SK-N-SH (cell line): ENCODE measurements at regions not wholly inside any gene's neighbourhood (a gene's known extent, or its start where the extent isn't known, plus 50 kb on each side); places are given as distances from the start of the nearest gene placed in this dataset.
"Not testable (repeated sequence)": the region's sequence is repeated elsewhere in the genome, so short reads cannot be mapped to it uniquely, and the experiment has no call there.

ENCODE experiments used
- CTCF ChIP-seq: fragments of 200-600 bp; sonication (generic); IDR thresholded peaks from 2 replicates; pipeline ENCODE4 v1.6.1; 2017; ENCODE audit warnings: antibody characterized with exemption, mild to moderate bottlenecking, moderate library complexity
- EP300 ChIP-seq, 2 experiments: IDR thresholded peaks; 2 replicates each; pipeline versions ENCODE4 v1.4.0 to v1.6.1; 2012; ENCODE audit warnings: borderline replicate concordance in 1 of 2, low read depth in 1 of 2, low read length in 1 of 2
- FOXM1 ChIP-seq: IDR thresholded peaks from 2 replicates; pipeline ENCODE4 v1.4.0; 2012; ENCODE audit warnings: low read depth, mild to moderate bottlenecking
- POLR2AphosphoS5 ChIP-seq: IDR thresholded peaks from 2 replicates; pipeline ENCODE4 v1.6.1; 2012; ENCODE audit warnings: low read depth, low read length
- RAD21 ChIP-seq: IDR thresholded peaks from 2 replicates; pipeline ENCODE4 v1.6.1; 2012; ENCODE audit warnings: mild to moderate bottlenecking, low read length
- TF ChIP-seq, protein P1 (sequence below): IDR thresholded peaks from 2 replicates; pipeline ENCODE4 v1.4.0; 2012; ENCODE audit warnings: low read depth, borderline replicate concordance
- TF ChIP-seq, protein P2 (sequence below): IDR thresholded peaks from 2 replicates; pipeline ENCODE4 v1.6.1; 2012; ENCODE audit warnings: mild to moderate bottlenecking, low read depth, low read length, moderate library complexity
- TF ChIP-seq, protein P3 (sequence below): IDR thresholded peaks from 2 replicates; pipeline ENCODE4; 2012

DNA sequence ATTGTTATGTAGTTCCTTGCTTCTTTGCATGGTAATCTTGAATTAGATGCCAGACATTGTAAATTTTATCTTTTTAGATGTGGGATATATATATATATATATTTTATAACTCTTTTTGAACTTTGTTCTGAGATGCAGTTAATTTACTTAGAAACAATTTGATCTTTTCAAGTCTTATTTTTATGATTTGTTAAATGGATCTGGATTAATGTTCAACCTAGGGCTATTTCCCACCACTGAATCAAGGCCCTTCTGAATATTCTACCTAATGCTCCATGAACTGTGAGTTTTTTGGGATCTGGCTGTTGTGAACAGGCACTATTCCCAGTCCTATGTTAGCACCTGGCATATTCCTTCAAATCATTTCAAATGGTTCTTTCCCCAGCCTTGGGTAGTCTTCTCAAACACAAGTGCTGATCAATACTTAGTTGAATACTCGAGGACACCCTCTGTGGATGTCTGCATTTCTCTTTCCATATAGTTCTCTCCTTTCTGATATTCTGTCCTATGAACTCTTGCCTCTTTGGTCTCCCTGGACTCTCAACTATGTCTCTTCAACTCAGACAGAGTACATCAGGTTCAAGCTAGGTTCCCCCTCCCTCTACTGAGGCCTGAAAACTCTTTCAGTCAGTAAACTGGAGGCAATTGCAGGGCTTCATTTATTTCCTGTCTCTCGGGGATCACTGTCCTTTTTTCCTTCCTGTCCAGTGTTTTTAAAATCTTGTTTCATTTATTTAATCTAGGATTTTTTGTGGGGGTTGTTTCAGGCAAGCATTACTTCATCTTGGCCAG is 1538.1 kb downstream of the KHDRBS2 start:
- TF ChIP-seq RAD21; FOXM1; CTCF; EP300 (IDR thresholded peaks at IDR 0.05; ENCODE audit: borderline replicate concordance in 1 of 2, low read depth in 1 of 2, low read length in 1 of 2); POLR2AphosphoS5: not testable (repeated sequence)
- TF ChIP-seq, protein P1, sequence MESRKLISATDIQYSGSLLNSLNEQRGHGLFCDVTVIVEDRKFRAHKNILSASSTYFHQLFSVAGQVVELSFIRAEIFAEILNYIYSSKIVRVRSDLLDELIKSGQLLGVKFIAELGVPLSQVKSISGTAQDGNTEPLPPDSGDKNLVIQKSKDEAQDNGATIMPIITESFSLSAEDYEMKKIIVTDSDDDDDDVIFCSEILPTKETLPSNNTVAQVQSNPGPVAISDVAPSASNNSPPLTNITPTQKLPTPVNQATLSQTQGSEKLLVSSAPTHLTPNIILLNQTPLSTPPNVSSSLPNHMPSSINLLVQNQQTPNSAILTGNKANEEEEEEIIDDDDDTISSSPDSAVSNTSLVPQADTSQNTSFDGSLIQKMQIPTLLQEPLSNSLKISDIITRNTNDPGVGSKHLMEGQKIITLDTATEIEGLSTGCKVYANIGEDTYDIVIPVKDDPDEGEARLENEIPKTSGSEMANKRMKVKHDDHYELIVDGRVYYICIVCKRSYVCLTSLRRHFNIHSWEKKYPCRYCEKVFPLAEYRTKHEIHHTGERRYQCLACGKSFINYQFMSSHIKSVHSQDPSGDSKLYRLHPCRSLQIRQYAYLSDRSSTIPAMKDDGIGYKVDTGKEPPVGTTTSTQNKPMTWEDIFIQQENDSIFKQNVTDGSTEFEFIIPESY = not testable (repeated sequence)
- TF ChIP-seq, protein P2, sequence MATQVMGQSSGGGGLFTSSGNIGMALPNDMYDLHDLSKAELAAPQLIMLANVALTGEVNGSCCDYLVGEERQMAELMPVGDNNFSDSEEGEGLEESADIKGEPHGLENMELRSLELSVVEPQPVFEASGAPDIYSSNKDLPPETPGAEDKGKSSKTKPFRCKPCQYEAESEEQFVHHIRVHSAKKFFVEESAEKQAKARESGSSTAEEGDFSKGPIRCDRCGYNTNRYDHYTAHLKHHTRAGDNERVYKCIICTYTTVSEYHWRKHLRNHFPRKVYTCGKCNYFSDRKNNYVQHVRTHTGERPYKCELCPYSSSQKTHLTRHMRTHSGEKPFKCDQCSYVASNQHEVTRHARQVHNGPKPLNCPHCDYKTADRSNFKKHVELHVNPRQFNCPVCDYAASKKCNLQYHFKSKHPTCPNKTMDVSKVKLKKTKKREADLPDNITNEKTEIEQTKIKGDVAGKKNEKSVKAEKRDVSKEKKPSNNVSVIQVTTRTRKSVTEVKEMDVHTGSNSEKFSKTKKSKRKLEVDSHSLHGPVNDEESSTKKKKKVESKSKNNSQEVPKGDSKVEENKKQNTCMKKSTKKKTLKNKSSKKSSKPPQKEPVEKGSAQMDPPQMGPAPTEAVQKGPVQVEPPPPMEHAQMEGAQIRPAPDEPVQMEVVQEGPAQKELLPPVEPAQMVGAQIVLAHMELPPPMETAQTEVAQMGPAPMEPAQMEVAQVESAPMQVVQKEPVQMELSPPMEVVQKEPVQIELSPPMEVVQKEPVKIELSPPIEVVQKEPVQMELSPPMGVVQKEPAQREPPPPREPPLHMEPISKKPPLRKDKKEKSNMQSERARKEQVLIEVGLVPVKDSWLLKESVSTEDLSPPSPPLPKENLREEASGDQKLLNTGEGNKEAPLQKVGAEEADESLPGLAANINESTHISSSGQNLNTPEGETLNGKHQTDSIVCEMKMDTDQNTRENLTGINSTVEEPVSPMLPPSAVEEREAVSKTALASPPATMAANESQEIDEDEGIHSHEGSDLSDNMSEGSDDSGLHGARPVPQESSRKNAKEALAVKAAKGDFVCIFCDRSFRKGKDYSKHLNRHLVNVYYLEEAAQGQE = not testable (repeated sequence)
- TF ChIP-seq, protein P3, sequence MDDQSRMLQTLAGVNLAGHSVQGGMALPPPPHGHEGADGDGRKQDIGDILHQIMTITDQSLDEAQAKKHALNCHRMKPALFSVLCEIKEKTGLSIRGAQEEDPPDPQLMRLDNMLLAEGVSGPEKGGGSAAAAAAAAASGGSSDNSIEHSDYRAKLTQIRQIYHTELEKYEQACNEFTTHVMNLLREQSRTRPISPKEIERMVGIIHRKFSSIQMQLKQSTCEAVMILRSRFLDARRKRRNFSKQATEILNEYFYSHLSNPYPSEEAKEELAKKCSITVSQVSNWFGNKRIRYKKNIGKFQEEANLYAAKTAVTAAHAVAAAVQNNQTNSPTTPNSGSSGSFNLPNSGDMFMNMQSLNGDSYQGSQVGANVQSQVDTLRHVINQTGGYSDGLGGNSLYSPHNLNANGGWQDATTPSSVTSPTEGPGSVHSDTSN = not testable (repeated sequence)
